Gastroesophageal sphincter (tissue), 3 donors: ENCODE measurements at regions not wholly inside any gene's neighbourhood (a gene's known extent, or its start where the extent isn't known, plus 50 kb on each side); places are given as distances from the start of the nearest gene placed in this dataset.

Experiments
- POLR2A ChIP-seq, 2 donors: fragments of 450-650 bp; IDR thresholded peaks; one replicate each; pipeline ENCODE4 v1.6.1; 2017; ENCODE audit warnings: antibody characterized with exemption in 2 of 2, mild to moderate bottlenecking in 2 of 2, moderate library complexity in 1 of 2
- POLR2AphosphoS5 ChIP-seq: sonication (generic); formaldehyde crosslinking; IDR thresholded peaks from one replicate; pipeline ENCODE4 v1.6.1; 2017; ENCODE audit warnings: antibody characterized with exemption
- TF ChIP-seq, protein P1 (sequence below), 4 experiments: fragments of 200-600 bp in 2 of 4; fragments of 450-650 bp in 2 of 4; sonication (generic) in 1 of 4; IDR thresholded peaks; one replicate each; pipeline ENCODE4 v1.5.1; 2017 to 2019; ENCODE audit warnings: antibody characterized with exemption in 4 of 4, mild to moderate bottlenecking in 2 of 4, moderate library complexity in 2 of 4

DNA sequence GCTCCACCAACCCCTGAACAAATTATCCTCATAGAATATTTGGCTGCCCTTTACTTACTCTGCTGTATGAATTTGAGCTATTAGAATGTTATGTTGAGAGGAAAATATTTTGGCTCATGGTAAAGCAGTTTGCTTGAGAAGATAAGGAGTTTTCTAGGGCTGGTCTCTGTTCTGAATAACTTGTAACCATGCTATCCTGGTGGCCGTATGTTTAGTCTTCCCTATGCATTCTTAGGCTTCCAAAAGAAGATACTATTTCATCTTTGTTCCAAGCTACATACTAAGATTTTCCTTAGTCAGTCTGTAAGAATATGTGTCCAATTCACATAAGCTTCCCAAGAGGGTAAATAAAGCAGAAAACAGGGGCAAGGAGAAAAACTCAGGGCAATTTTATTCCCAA lies 1105.1 kb upstream of the PIK3C3 start:
- TF ChIP-seq, protein P1, sequence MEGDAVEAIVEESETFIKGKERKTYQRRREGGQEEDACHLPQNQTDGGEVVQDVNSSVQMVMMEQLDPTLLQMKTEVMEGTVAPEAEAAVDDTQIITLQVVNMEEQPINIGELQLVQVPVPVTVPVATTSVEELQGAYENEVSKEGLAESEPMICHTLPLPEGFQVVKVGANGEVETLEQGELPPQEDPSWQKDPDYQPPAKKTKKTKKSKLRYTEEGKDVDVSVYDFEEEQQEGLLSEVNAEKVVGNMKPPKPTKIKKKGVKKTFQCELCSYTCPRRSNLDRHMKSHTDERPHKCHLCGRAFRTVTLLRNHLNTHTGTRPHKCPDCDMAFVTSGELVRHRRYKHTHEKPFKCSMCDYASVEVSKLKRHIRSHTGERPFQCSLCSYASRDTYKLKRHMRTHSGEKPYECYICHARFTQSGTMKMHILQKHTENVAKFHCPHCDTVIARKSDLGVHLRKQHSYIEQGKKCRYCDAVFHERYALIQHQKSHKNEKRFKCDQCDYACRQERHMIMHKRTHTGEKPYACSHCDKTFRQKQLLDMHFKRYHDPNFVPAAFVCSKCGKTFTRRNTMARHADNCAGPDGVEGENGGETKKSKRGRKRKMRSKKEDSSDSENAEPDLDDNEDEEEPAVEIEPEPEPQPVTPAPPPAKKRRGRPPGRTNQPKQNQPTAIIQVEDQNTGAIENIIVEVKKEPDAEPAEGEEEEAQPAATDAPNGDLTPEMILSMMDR (IDR thresholded peaks at IDR 0.05) = no peak
- no peak for TF ChIP-seq POLR2AphosphoS5
- TF ChIP-seq POLR2A (IDR thresholded peaks at IDR 0.05) = no peak
